ENCODE measurements at regions not wholly inside any gene's neighbourhood (a gene's known extent, or its start where the extent isn't known, plus 50 kb on each side); places are given as distances from the start of the nearest gene placed in this dataset.

GRCh38 chr3:623914-624545 is 427.5 kb downstream of the CHL1 start:
- Histone ChIP-seq H3K9me3 (ENCODE audit: low read length) (no peaks in the 10 kb centered on the region), H3K36me3 (ENCODE audit: insufficient read depth, low read length) (no peaks in the 10 kb centered on the region), H3K4me3 (ENCODE audit: low read length) (no peak overlapping the region), H2AFZ (ENCODE audit: low read depth, low read length) (no peak overlapping the region), H3K4me1 (ENCODE audit: insufficient read depth, low read length) (no peaks in the 10 kb centered on the region), H3K27me3 (ENCODE audit: insufficient read depth, low read length) (no peaks in the 10 kb centered on the region)

GRCh38 chr3:632571-633170 is 436.1 kb downstream of the CHL1 start:
- no peaks in the 10 kb centered on the region for H3K4me1 ChIP-seq (ENCODE audit: insufficient read depth, low read length)

DNA sequence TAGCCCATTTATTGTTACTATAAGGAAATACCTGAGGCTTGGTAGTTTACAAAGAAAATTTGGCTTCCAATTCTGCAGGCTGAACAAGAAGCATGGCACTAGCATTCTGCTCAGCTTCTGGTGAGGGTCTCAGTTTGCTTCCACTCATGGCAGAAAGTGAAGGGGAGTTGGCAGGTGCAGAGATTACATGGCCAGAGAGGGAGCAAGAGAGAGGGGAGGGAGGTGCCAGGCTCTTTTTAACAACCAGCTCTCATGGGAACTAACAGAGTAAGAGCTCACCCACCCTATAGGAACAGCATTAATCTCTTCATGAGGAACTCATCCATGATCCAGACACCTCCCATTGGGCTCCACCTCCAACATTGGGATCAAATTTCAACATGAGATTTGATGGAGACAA is 437.9 kb downstream of the CHL1 start:
- no peaks in the 10 kb centered on the region for H3K4me1 ChIP-seq (ENCODE audit: insufficient read depth, low read length)
- H3K9me3 ChIP-seq (ENCODE audit: low read length): no peaks in the 10 kb centered on the region

More at GRCh38 chr3:632571-633170, 436.1 kb downstream of the CHL1 start:
- no peaks in the 10 kb centered on the region for H3K36me3 ChIP-seq (ENCODE audit: insufficient read depth, low read length)
- no peak overlapping the region for H2AFZ ChIP-seq (ENCODE audit: low read depth, low read length)
- H3K4me3 ChIP-seq (ENCODE audit: low read length): no peak overlapping the region
- H3K9me3 ChIP-seq (ENCODE audit: low read length): no peaks in the 10 kb centered on the region
- no peaks in the 10 kb centered on the region for H3K27me3 ChIP-seq (ENCODE audit: insufficient read depth, low read length)

GRCh38 chr3:635393-635792 is 438.8 kb downstream of the CHL1 start:
- Histone ChIP-seq H2AFZ (ENCODE audit: low read depth, low read length) (no peak overlapping the region), H3K36me3 (ENCODE audit: insufficient read depth, low read length) (no peaks in the 10 kb centered on the region), H3K27me3 (ENCODE audit: insufficient read depth, low read length) (no peaks in the 10 kb centered on the region), H3K4me1 (ENCODE audit: insufficient read depth, low read length) (no peaks in the 10 kb centered on the region), H3K4me3 (ENCODE audit: low read length) (no peak overlapping the region), H3K9me3 (ENCODE audit: low read length) (no peaks in the 10 kb centered on the region)

More for the DNA sequence above, 437.9 kb downstream of the CHL1 start:
- Histone ChIP-seq H3K36me3 (ENCODE audit: insufficient read depth, low read length) (no peaks in the 10 kb centered on the region), H2AFZ (ENCODE audit: low read depth, low read length) (no peak overlapping the region), H3K4me3 (ENCODE audit: low read length) (no peak overlapping the region), H3K27me3 (ENCODE audit: insufficient read depth, low read length) (no peaks in the 10 kb centered on the region)

GRCh38 chr3:643376-643775 is 446.8 kb downstream of the CHL1 start:
- Histone ChIP-seq H3K9me3 (ENCODE audit: low read length) (no peaks in the 10 kb centered on the region), H3K4me3 (ENCODE audit: low read length) (no peak overlapping the region), H3K4me1 (ENCODE audit: insufficient read depth, low read length) (no peaks in the 10 kb centered on the region), H3K27me3 (ENCODE audit: insufficient read depth, low read length) (no peaks in the 10 kb centered on the region), H2AFZ (ENCODE audit: low read depth, low read length) (no peak overlapping the region), H3K36me3 (ENCODE audit: insufficient read depth, low read length) (no peaks in the 10 kb centered on the region)

GRCh38 chr3:655824-656223 is 437.0 kb upstream of the CNTN6 start:
- Histone ChIP-seq H3K4me1 (ENCODE audit: insufficient read depth, low read length) (no peaks in the 10 kb centered on the region), H3K4me3 (ENCODE audit: low read length) (no peak overlapping the region), H3K36me3 (ENCODE audit: insufficient read depth, low read length) (no peaks in the 10 kb centered on the region), H3K27me3 (ENCODE audit: insufficient read depth, low read length) (no peaks in the 10 kb centered on the region), H2AFZ (ENCODE audit: low read depth, low read length) (no peak overlapping the region), H3K9me3 (ENCODE audit: low read length) (no peaks in the 10 kb centered on the region)

- no peaks in the 10 kb centered on the region for H3K27me3 ChIP-seq (ENCODE audit: insufficient read depth, low read length)
- no peaks in the 10 kb centered on the region for H3K4me1 ChIP-seq (ENCODE audit: insufficient read depth, low read length)
- H3K4me3 ChIP-seq (ENCODE audit: low read length): no peak overlapping the region
- H2AFZ ChIP-seq (ENCODE audit: low read depth, low read length): no peak overlapping the region
- no peaks in the 10 kb centered on the region for H3K9me3 ChIP-seq (ENCODE audit: low read length)
- no peaks in the 10 kb centered on the region for H3K36me3 ChIP-seq (ENCODE audit: insufficient read depth, low read length)
Observed at GRCh38 chr3:661356-661755, 431.5 kb upstream of the CNTN6 start.

DNA sequence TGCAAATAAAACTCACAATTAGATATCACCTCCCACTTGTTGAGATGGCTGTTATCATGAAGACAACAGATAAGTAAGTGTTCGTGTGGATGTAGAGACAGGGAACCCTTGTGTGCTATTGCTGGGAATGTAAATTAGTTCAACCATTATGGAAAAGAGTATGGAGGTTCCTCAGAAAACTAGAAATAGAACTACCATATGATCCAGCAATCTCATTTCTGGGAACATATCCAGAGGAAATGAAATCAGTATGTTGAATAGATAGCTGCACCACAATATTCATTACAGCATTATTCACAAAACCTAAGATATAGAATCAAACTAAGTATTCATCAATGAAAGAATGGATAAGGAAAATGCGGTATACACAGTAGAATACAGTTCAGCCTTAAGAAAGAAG is 418.7 kb upstream of the CNTN6 start:
- Histone ChIP-seq H2AFZ (ENCODE audit: low read depth, low read length) (no peak overlapping the region), H3K27me3 (ENCODE audit: insufficient read depth, low read length) (no peaks in the 10 kb centered on the region), H3K36me3 (ENCODE audit: insufficient read depth, low read length) (no peaks in the 10 kb centered on the region), H3K4me1 (ENCODE audit: insufficient read depth, low read length) (no peaks in the 10 kb centered on the region), H3K9me3 (ENCODE audit: low read length) (no peaks in the 10 kb centered on the region), H3K4me3 (ENCODE audit: low read length) (no peak overlapping the region)

GRCh38 chr3:675846-676245 is 417.0 kb upstream of the CNTN6 start:
- Histone ChIP-seq H3K36me3 (ENCODE audit: insufficient read depth, low read length) (no peaks in the 10 kb centered on the region), H3K27me3 (ENCODE audit: insufficient read depth, low read length) (no peaks in the 10 kb centered on the region), H3K9me3 (ENCODE audit: low read length) (no peaks in the 10 kb centered on the region), H3K4me1 (ENCODE audit: insufficient read depth, low read length) (no peaks in the 10 kb centered on the region), H3K4me3 (ENCODE audit: low read length) (no peak overlapping the region), H2AFZ (ENCODE audit: low read depth, low read length) (no peak overlapping the region)

DNA sequence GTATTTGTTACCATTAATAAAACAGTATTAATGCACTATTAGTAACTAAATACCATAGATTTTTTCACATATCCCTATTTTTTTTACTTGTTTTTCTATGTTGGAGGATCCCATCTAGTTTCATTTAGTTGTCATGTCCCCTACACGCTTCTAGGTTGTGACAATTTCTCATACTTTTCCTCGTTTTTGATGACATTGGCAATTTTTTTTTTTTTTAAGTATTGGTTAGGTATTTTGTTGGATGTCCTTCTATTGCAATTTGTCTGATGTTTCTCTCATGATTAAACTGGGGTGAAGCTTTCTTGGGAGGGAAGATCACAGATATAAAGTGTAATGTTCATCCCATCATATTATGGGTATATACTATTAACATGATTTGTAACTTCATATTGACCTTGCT is 409.1 kb upstream of the CNTN6 start:
- H2AFZ ChIP-seq (ENCODE audit: low read depth, low read length): no peak overlapping the region
- H3K4me3 ChIP-seq (ENCODE audit: low read length): no peak overlapping the region
- no peaks in the 10 kb centered on the region for H3K4me1 ChIP-seq (ENCODE audit: insufficient read depth, low read length)
- no peaks in the 10 kb centered on the region for H3K9me3 ChIP-seq (ENCODE audit: low read length)
- H3K36me3 ChIP-seq (ENCODE audit: insufficient read depth, low read length): no peaks in the 10 kb centered on the region
- H3K27me3 ChIP-seq (ENCODE audit: insufficient read depth, low read length): no peaks in the 10 kb centered on the region

GRCh38 chr3:690770-691169 is 402.1 kb upstream of the CNTN6 start:
- Histone ChIP-seq H3K4me1 (ENCODE audit: insufficient read depth, low read length) (no peaks in the 10 kb centered on the region), H3K4me3 (ENCODE audit: low read length) (no peak overlapping the region), H2AFZ (ENCODE audit: low read depth, low read length) (no peak overlapping the region), H3K9me3 (ENCODE audit: low read length) (no peaks in the 10 kb centered on the region), H3K36me3 (ENCODE audit: insufficient read depth, low read length) (no peaks in the 10 kb centered on the region), H3K27me3 (ENCODE audit: insufficient read depth, low read length) (no peaks in the 10 kb centered on the region)

DNA sequence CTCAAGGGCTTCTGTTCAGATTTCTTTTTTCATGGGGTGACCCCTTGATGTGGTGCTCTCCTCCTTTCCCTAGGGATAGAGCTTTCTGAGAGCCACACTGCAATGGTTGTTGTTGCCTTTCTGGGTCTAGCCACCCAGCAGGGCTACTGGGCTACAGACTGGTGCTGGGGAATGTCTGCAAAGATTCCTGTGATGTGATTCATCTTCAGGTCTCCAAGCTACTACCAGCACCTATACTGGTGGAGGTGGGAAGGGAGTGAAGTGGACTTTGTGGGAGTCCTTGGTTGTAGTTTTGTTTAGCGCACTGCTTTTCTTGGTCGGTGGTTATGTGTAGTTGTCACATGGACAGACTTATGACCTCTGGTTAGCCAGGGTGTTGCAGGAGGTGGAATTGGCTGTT is 392.3 kb upstream of the CNTN6 start:
- Histone ChIP-seq H3K9me3 (ENCODE audit: low read length) (no peaks in the 10 kb centered on the region), H3K4me3 (ENCODE audit: low read length) (no peak overlapping the region), H3K4me1 (ENCODE audit: insufficient read depth, low read length) (no peaks in the 10 kb centered on the region), H2AFZ (ENCODE audit: low read depth, low read length) (no peak overlapping the region), H3K27me3 (ENCODE audit: insufficient read depth, low read length) (no peaks in the 10 kb centered on the region), H3K36me3 (ENCODE audit: insufficient read depth, low read length) (no peaks in the 10 kb centered on the region)

- Histone ChIP-seq H3K9me3 (ENCODE audit: low read length) (no peaks in the 10 kb centered on the region), H2AFZ (ENCODE audit: low read depth, low read length) (no peak overlapping the region), H3K36me3 (ENCODE audit: insufficient read depth, low read length) (no peaks in the 10 kb centered on the region), H3K27me3 (ENCODE audit: insufficient read depth, low read length) (no peaks in the 10 kb centered on the region), H3K4me3 (ENCODE audit: low read length) (no peak overlapping the region), H3K4me1 (ENCODE audit: insufficient read depth, low read length) (no peaks in the 10 kb centered on the region)
Observed at GRCh38 chr3:707041-707440, 385.8 kb upstream of the CNTN6 start.
